Endothelial cell of umbilical vein (primary cell): ENCODE measurements at regions not wholly inside any gene's neighbourhood (a gene's known extent, or its start where the extent isn't known, plus 50 kb on each side); places are given as distances from the start of the nearest gene placed in this dataset.

Experiments
- BruUV-seq: library from RNA; stranded (reverse); fragments of 400-500 nt; replicated peaks from 2 replicates; lab custom pipeline; 2021; lab: Mats Ljungman, UMichigan
- CTCF ChIA-PET: fragments of 300-600, 350-600 bp; sonication (Branson Sonifier 250); formaldehyde crosslinking; loops from one replicate; lab custom pipeline; 2021; ENCODE audit warnings: antibody characterized with exemption, inconsistent platforms; lab: Charles Lee
- POLR2A ChIA-PET: fragments of 300-600, 350-600 bp; sonication (Branson Sonifier 250); formaldehyde crosslinking; loops from one replicate; lab custom pipeline; 2021; ENCODE audit warnings: antibody characterized with exemption, inconsistent platforms; lab: Charles Lee
- DNase-seq: peaks from one replicate; pipeline ENCODE4 v3.0.0-alpha.2; 2011; ENCODE audit warnings: low read depth, low spot score
- FAIRE-seq: peaks from 2 replicates; lab custom pipeline; 2011; peaks lifted over from hg19 to GRCh38; lab: Jason Lieb, UNC
- H2AFZ ChIP-seq: 2 replicates; pipeline ENCODE4 v1.6.0; 2012; ENCODE audit warnings: low read depth, low read length, control low read depth, inconsistent platforms
- H3K27ac ChIP-seq: 2 replicates; pipeline ENCODE4 v1.5.1; 2011; ENCODE audit warnings: low read depth, mild to moderate bottlenecking, control low read depth, low read length, moderate library complexity; ENCODE audit not compliant: insufficient read depth
- H3K27me3 ChIP-seq, 2 experiments: 2 replicates each; pipeline versions ENCODE4 v1.6.0 to v1.6.1; 2011; ENCODE audit warnings: low read length in 2 of 2, mixed read lengths in 1 of 2; ENCODE audit not compliant: control insufficient read depth in 2 of 2, insufficient read depth in 2 of 2
- H3K36me3 ChIP-seq, 2 experiments: 2 replicates in 1 of 2; 3 replicates in 1 of 2; pipeline ENCODE4 v1.5.1; 2011; ENCODE audit warnings: low read length in 2 of 2, mild to moderate bottlenecking in 1 of 2, moderate library complexity in 1 of 2; ENCODE audit not compliant: control insufficient read depth in 2 of 2, insufficient read depth in 2 of 2; ENCODE audit errors: extremely low read depth in 1 of 2
- H3K4me1 ChIP-seq: 3 replicates; pipeline ENCODE4 v1.5.1; 2011; ENCODE audit warnings: mild to moderate bottlenecking, low read length; ENCODE audit not compliant: control insufficient read depth, insufficient read depth; ENCODE audit errors: extremely low read depth
- H3K4me2 ChIP-seq: 2 replicates; pipeline ENCODE4 v1.6.1; 2011; ENCODE audit warnings: low read length, control low read depth, mixed read lengths; ENCODE audit not compliant: insufficient read depth
- H3K4me3 ChIP-seq, 3 experiments: fragments of 200-600 bp in 1 of 3; sonication (generic), shearing (Covaris generic) in 1 of 3; replicated peaks in 1 of 3; 2 replicates each; pipeline ENCODE4 v1.5.1; 2011 to 2016; ENCODE audit warnings: control low read depth in 3 of 3, low read length in 3 of 3, mild to moderate bottlenecking in 2 of 3, inconsistent platforms in 1 of 3, low read depth in 1 of 3, moderate library complexity in 1 of 3; ENCODE audit not compliant: insufficient read depth in 1 of 3
- H3K79me2 ChIP-seq: 2 replicates; pipeline ENCODE4 v1.6.0; 2012; ENCODE audit warnings: low read length, inconsistent platforms; ENCODE audit not compliant: control insufficient read depth, insufficient read depth
- H3K9ac ChIP-seq: replicated peaks from 2 replicates; pipeline ENCODE3; 2011; ENCODE audit warnings: low read length, control low read depth; ENCODE audit not compliant: insufficient read depth; ENCODE audit errors: extremely low read depth
- H3K9me1 ChIP-seq: replicated peaks from 3 replicates; pipeline ENCODE4 v1.6.0; 2011; ENCODE audit warnings: mild to moderate bottlenecking, low read length; ENCODE audit not compliant: control insufficient read depth, insufficient read depth; ENCODE audit errors: extremely low read depth
- H3K9me3 ChIP-seq: replicated peaks from 2 replicates; pipeline ENCODE4 v1.5.1; 2012; ENCODE audit warnings: low read length, inconsistent platforms; ENCODE audit not compliant: control insufficient read depth, insufficient read depth
- H4K20me1 ChIP-seq: replicated peaks from 2 replicates; pipeline ENCODE3; 2011; ENCODE audit warnings: mild to moderate bottlenecking, low read length; ENCODE audit not compliant: control insufficient read depth, insufficient read depth; ENCODE audit errors: extremely low read depth
- CTCF ChIP-seq, 2 donors: IDR thresholded peaks; 1 replicate in 1 of 2; 2 replicates in 1 of 2; pipeline ENCODE4 v1.5.1; 2011; ENCODE audit warnings: low read length in 2 of 2, mild to moderate bottlenecking in 2 of 2, moderate library complexity in 2 of 2, control low read depth in 1 of 2, inconsistent platforms in 1 of 2, low read depth in 1 of 2; ENCODE audit not compliant: insufficient read depth in 1 of 2; ENCODE audit errors: extremely low read depth in 1 of 2
- EZH2 ChIP-seq: IDR thresholded peaks from 2 replicates; pipeline ENCODE4 v1.6.1; 2012; ENCODE audit warnings: borderline replicate concordance, low read depth, mild to moderate bottlenecking, moderate library complexity, low read length, inconsistent platforms; ENCODE audit not compliant: severe bottlenecking
- FOS ChIP-seq: IDR thresholded peaks from 2 replicates; pipeline ENCODE4 v1.6.1; 2011; ENCODE audit warnings: mild to moderate bottlenecking, low read length, moderate library complexity, borderline replicate concordance; ENCODE audit not compliant: insufficient read depth
- GATA2 ChIP-seq: IDR thresholded peaks from 2 replicates; pipeline ENCODE4 v1.7.0; 2011; ENCODE audit warnings: low read depth, mild to moderate bottlenecking, moderate library complexity, mixed read lengths, low read length; ENCODE audit not compliant: insufficient read length, insufficient read depth
- JUN ChIP-seq: IDR thresholded peaks from 2 replicates; pipeline ENCODE4 v1.6.1; 2011; ENCODE audit warnings: borderline replicate concordance, low read depth; ENCODE audit not compliant: insufficient read length, insufficient read depth
- MAX ChIP-seq: IDR thresholded peaks from 2 replicates; pipeline ENCODE4 v1.6.1; 2011; ENCODE audit not compliant: insufficient read depth, insufficient read length
- MYC ChIP-seq: IDR thresholded peaks from one replicate; pipeline ENCODE4 v1.6.1; 2011; ENCODE audit warnings: mild to moderate bottlenecking, low read depth, low read length
- POLR2A ChIP-seq: IDR thresholded peaks from 2 replicates; pipeline ENCODE4 v1.6.1; 2012; ENCODE audit warnings: low read depth, mild to moderate bottlenecking, control low read depth, low read length
- POLR2AphosphoS5 ChIP-seq: IDR thresholded peaks from 2 replicates; pipeline ENCODE4 v1.6.1; 2012; ENCODE audit warnings: low read depth, mild to moderate bottlenecking, control low read depth, low read length, moderate library complexity; ENCODE audit not compliant: insufficient read depth
- dilution Hi-C: fragments of 300-500 bp; cut with MboI; formaldehyde crosslinking; loops from one replicate; pipeline ENCODE4 v1.15.0; 2019; ENCODE audit warnings: low sequenced_read_pairs; ENCODE audit not compliant: extremely low pct_ligation_motif_present
- intact Hi-C: fragments of 100-400 bp; cut with micrococcal nuclease; formaldehyde crosslinking; loops from one replicate; pipeline ENCODE4 v1.10.0; 2022

- ChIA-PET CTCF (interaction anchor here (1.5 kb wide), 1 partner anchor 10 kb away, joined by 3 read pairs; no protein-coding TSS in a partner anchor), POLR2A (no interaction called here)
- intact Hi-C loops = no loop called here
- no peaks in the 10 kb centered on the region for H3K9me3 ChIP-seq
- H3K4me2 ChIP-seq = no peak overlapping the region
- no peak overlapping the region for H3K4me3 ChIP-seq
- TF ChIP-seq MYC (no peak), POLR2AphosphoS5 (no peak), EZH2 (no peak), FOS (no peak), POLR2A (no peak), JUN (no peak)
- no peaks in the 10 kb centered on the region for H3K79me2 ChIP-seq
- peaks cover 0 to 2% of the 10 kb centered on the region in 2 experiments for H3K27me3 ChIP-seq
- H3K9me1 ChIP-seq = peaks cover 2% of the 10 kb centered on the region
- no peaks in the 10 kb centered on the region for H4K20me1 ChIP-seq
- DNase-seq = no peak
- no peaks in the 10 kb centered on the region for H3K4me1 ChIP-seq
- FAIRE-seq = no peak
- BruUV-seq = no TSS peak
- dilution Hi-C loops = no loop called here
- H2AFZ ChIP-seq = no peak overlapping the region
- H3K36me3 ChIP-seq = no peaks in the 10 kb centered on the region
- H3K9ac ChIP-seq = no peak overlapping the region
- no peak overlapping the region for H3K27ac ChIP-seq
These were observed 128.3 kb upstream of the ALCAM start for GRCh38 chr3:105238367-105238766.

GRCh38 chr3:105243076-105243475, 123.6 kb upstream of the ALCAM start:
- POLR2A ChIA-PET = no interaction called here
- TF ChIP-seq JUN (no peak), CTCF (IDR thresholded peaks at IDR 0.05; ENCODE audit: extremely low read depth in 1 of 2, insufficient read depth in 1 of 2, low read depth in 1 of 2, low read length in 2 of 2) (no peak), MYC (no peak), MAX (no peak), POLR2AphosphoS5 (no peak), POLR2A (no peak), FOS (no peak), EZH2 (no peak), GATA2 (no peak)
- CTCF ChIA-PET = no interaction called here
- no peak overlapping the region for H2AFZ ChIP-seq
- no peak overlapping the region for H3K9ac ChIP-seq
- FAIRE-seq (no peak), DNase-seq (no peak)
- intact Hi-C loops (no loop called here), dilution Hi-C loops (no loop called here)
- H3K9me1 ChIP-seq = no peaks in the 10 kb centered on the region
- no peaks in the 10 kb centered on the region for H3K27me3 ChIP-seq
- H3K4me1 ChIP-seq = no peaks in the 10 kb centered on the region
- no peaks in the 10 kb centered on the region for H3K79me2 ChIP-seq
- H3K4me2 ChIP-seq = no peak overlapping the region
- no peak overlapping the region for H3K27ac ChIP-seq
- H4K20me1 ChIP-seq = no peaks in the 10 kb centered on the region
- no TSS peak for BruUV-seq
- H3K36me3 ChIP-seq = no peaks in the 10 kb centered on the region
- no peak overlapping the region for H3K4me3 ChIP-seq
- H3K9me3 ChIP-seq = no peaks in the 10 kb centered on the region
